H9 (cell line): ENCODE measurements at regions not wholly inside any gene's neighbourhood (a gene's known extent, or its start where the extent isn't known, plus 50 kb on each side); places are given as distances from the start of the nearest gene placed in this dataset.

Source experiments
- DNase-seq: peaks from one replicate; pipeline ENCODE4 v3.0.0-alpha.2; 2017
- H2AFZ ChIP-seq: one replicate; pipeline ENCODE4 v1.6.1; 2013; ENCODE audit warnings: mild to moderate bottlenecking, low read length, control low read depth, moderate library complexity
- H2AK5ac ChIP-seq: 2 replicates; pipeline ENCODE4 v1.6.1; 2013; ENCODE audit warnings: low read length, control low read depth, mixed read lengths; ENCODE audit not compliant: insufficient read length
- H2BK120ac ChIP-seq: one replicate; pipeline ENCODE4 v1.6.1; 2013; ENCODE audit warnings: low read depth, mild to moderate bottlenecking, low read length, control low read depth, inconsistent platforms; ENCODE audit not compliant: poor library complexity, severe bottlenecking
- H2BK12ac ChIP-seq: 2 replicates; pipeline ENCODE4 v1.6.1; 2013; ENCODE audit warnings: low read length, control low read depth, mixed read lengths, low read depth; ENCODE audit not compliant: insufficient read length
- H2BK15ac ChIP-seq: 2 replicates; pipeline ENCODE4 v1.6.1; 2013; ENCODE audit warnings: low read depth, low read length, control low read depth
- H2BK20ac ChIP-seq: one replicate; pipeline ENCODE4 v1.6.1; 2013; ENCODE audit warnings: low read depth, mild to moderate bottlenecking, low read length, control low read depth, inconsistent platforms; ENCODE audit not compliant: poor library complexity, severe bottlenecking
- H2BK5ac ChIP-seq: 2 replicates; pipeline ENCODE4 v1.6.1; 2013; ENCODE audit warnings: low read length, control low read depth, mixed read lengths; ENCODE audit not compliant: insufficient read length
- H3K14ac ChIP-seq: 2 replicates; pipeline ENCODE4 v1.6.1; 2013; ENCODE audit warnings: low read length, control low read depth; ENCODE audit not compliant: insufficient read depth
- H3K18ac ChIP-seq: 2 replicates; pipeline ENCODE4 v1.6.1; 2013; ENCODE audit warnings: low read depth, mild to moderate bottlenecking, mixed read lengths, low read length, control low read depth; ENCODE audit not compliant: insufficient read length
- H3K23ac ChIP-seq: 2 replicates; pipeline ENCODE4 v1.6.1; 2013; ENCODE audit warnings: low read length, control low read depth, mixed read lengths, low read depth; ENCODE audit not compliant: insufficient read length
- H3K23me2 ChIP-seq: 2 replicates; pipeline ENCODE4 v1.6.1; 2013; ENCODE audit warnings: low read depth, mild to moderate bottlenecking, mixed read lengths, low read length, control low read depth; ENCODE audit not compliant: insufficient read length, poor library complexity, severe bottlenecking
- H3K27ac ChIP-seq: 2 replicates; pipeline ENCODE4 v1.5.1; 2013; ENCODE audit warnings: low read length, control low read depth, mixed read lengths, low read depth; ENCODE audit not compliant: insufficient read length
- H3K27me3 ChIP-seq: 2 replicates; pipeline ENCODE4 v1.6.1; 2013; ENCODE audit warnings: low read length, control low read depth, inconsistent platforms; ENCODE audit not compliant: insufficient read depth
- H3K4ac ChIP-seq: 2 replicates; pipeline ENCODE4 v1.6.1; 2013; ENCODE audit warnings: low read depth, mild to moderate bottlenecking, control low read depth, inconsistent platforms, low read length, moderate library complexity
- H3K4me1 ChIP-seq: 2 replicates; pipeline ENCODE4 v1.6.1; 2013; ENCODE audit warnings: low read length, control low read depth, inconsistent platforms; ENCODE audit not compliant: insufficient read depth
- H3K4me2 ChIP-seq: 2 replicates; pipeline ENCODE4 v1.6.1; 2013; ENCODE audit warnings: low read length, control low read depth, mixed read lengths; ENCODE audit not compliant: insufficient read length, insufficient read depth
- H3K56ac ChIP-seq: 2 replicates; pipeline ENCODE4 v1.6.1; 2013; ENCODE audit warnings: low read depth, mild to moderate bottlenecking, mixed read lengths, low read length, control low read depth; ENCODE audit not compliant: insufficient read length
- H3K79me1 ChIP-seq: 2 replicates; pipeline ENCODE4 v1.6.1; 2013; ENCODE audit warnings: low read depth, mild to moderate bottlenecking, moderate library complexity, low read length, control low read depth, inconsistent platforms; ENCODE audit not compliant: insufficient read depth, poor library complexity, severe bottlenecking
- H3K79me2 ChIP-seq: 2 replicates; pipeline ENCODE4 v1.6.1; 2013; ENCODE audit warnings: low read length, control low read depth, inconsistent platforms; ENCODE audit not compliant: insufficient read depth
- H3K9ac ChIP-seq: 2 replicates; pipeline ENCODE4 v1.6.1; 2013; ENCODE audit warnings: low read length, control low read depth, mixed read lengths; ENCODE audit not compliant: insufficient read length; ENCODE audit errors: extremely low read depth
- H3K9me3 ChIP-seq: one replicate; pipeline ENCODE4 v1.6.1; 2013; ENCODE audit warnings: low read depth, low read length, inconsistent platforms; ENCODE audit not compliant: control insufficient read depth
- H3T11ph ChIP-seq: one replicate; pipeline ENCODE4 v1.6.1; 2013; ENCODE audit warnings: mild to moderate bottlenecking, low read length, control low read depth, inconsistent platforms
- H4K20me1 ChIP-seq: one replicate; pipeline ENCODE4 v1.6.1; 2013; ENCODE audit not compliant: control insufficient read depth, insufficient read length, insufficient read depth
- H4K5ac ChIP-seq: 2 replicates; pipeline ENCODE4 v1.6.1; 2013; ENCODE audit warnings: low read depth, mild to moderate bottlenecking, mixed read lengths, low read length, control low read depth; ENCODE audit not compliant: insufficient read length
- H4K8ac ChIP-seq: replicated peaks from 2 replicates; pipeline ENCODE4 v1.6.1; 2013; ENCODE audit warnings: low read length, control low read depth, mixed read lengths, low read depth; ENCODE audit not compliant: insufficient read length
- H4K91ac ChIP-seq: 2 replicates; pipeline ENCODE4 v1.6.1; 2013; ENCODE audit warnings: low read depth, mild to moderate bottlenecking, moderate library complexity, mixed read lengths, low read length, control low read depth; ENCODE audit not compliant: insufficient read length
- H3K27ac Mint-ChIP-seq, 3 experiments: 2 replicates in 2 of 3; 3 replicates in 1 of 3; pipeline ENCODE4 v1.8.0; 2020 to 2021; ENCODE audit warnings: mixed read lengths in 3 of 3, mild to moderate bottlenecking in 1 of 3, moderate library complexity in 1 of 3
- H3K27me3 Mint-ChIP-seq: 2 replicates; pipeline ENCODE4 v1.8.0; 2021; ENCODE audit warnings: low read depth, mild to moderate bottlenecking, moderate library complexity, mixed read lengths
- H3K36me3 Mint-ChIP-seq, 3 experiments: 2 replicates in 2 of 3; 3 replicates in 1 of 3; pipeline ENCODE4 v1.8.0; 2020 to 2021; ENCODE audit warnings: low read depth in 3 of 3, mixed read lengths in 3 of 3; ENCODE audit not compliant: insufficient read depth in 1 of 3
- H3K4me1 Mint-ChIP-seq, 2 experiments: 2 replicates each; pipeline ENCODE4 v1.8.0; 2020; ENCODE audit warnings: mixed read lengths in 2 of 2
- H3K4me3 Mint-ChIP-seq, 2 experiments: 2 replicates in 1 of 2; 3 replicates in 1 of 2; pipeline ENCODE4 v1.8.0; 2020 to 2021; ENCODE audit warnings: mild to moderate bottlenecking in 2 of 2, mixed read lengths in 2 of 2, moderate library complexity in 1 of 2
- H3K9me3 Mint-ChIP-seq, 2 experiments: 2 replicates in 1 of 2; 3 replicates in 1 of 2; pipeline ENCODE4 v1.8.0; 2020; ENCODE audit warnings: mild to moderate bottlenecking in 2 of 2, mixed read lengths in 2 of 2, moderate library complexity in 1 of 2
- WGBS: extraction: QIAGEN DNeasy Blood & Tissue Kit; methylation state at CpG from one replicate; pipeline ENCODE4 v1.1.7; 2013; ENCODE audit warnings: missing lambda C conversion rate, low lambda C conversion rate, mixed read lengths; ENCODE audit not compliant: insufficient read length; ENCODE audit errors: extremely low coverage; 5-methylcytosine and 5-hydroxymethylcytosine counted together
- TF ChIP-seq, protein P1 (sequence below): fragments of 200-600 bp; sonication (generic); conservative IDR thresholded peaks from 3 replicates; pipeline ENCODE4 v1.8.0; 2021; ENCODE audit warnings: antibody characterized with exemption, mild to moderate bottlenecking

DNA sequence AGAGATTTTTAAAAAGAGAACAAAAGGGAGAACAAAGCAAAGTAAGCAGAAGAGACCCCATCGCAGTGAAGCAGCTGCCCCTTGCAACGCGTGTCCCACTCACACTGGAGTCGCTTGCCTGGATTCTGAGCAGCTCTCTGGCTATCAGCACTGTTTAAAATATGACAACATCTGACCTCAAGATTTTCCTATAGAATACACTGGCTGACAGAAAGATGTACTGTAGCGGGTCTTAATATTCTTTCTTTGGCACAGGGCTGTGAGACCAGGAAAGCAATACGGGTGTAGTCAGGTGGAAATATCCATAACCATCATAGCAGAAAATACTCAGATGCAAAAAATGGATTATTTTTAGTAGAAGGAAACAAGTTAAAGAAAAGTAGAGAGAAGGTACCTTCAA, 125.7 kb upstream of the TNS3 start:
- Mint-ChIP-seq H3K4me3 (no peak overlapping the region), H3K9me3 (no peaks in the 10 kb centered on the region; a peak in 1 of 5 replicates), H3K4me1 (0 out of 4 replicates have a peak, but pooled peaks cover 2% of the 10 kb centered on the region in 2 experiments), H3K36me3 (no peaks in the 10 kb centered on the region), H3K27ac (peak overlapping the region in 1 of 3 experiments; percentile 65; a peak in 1 of 7 replicates), H3K27me3 (peaks cover 7% of the 10 kb centered on the region)
- H4K5ac ChIP-seq, result no peak overlapping the region
- no peak overlapping the region for H3K18ac ChIP-seq
- no peak overlapping the region for H3K4ac ChIP-seq
- H3K9ac ChIP-seq, result no peak overlapping the region
- H3K79me2 ChIP-seq, result no peaks in the 10 kb centered on the region
- H2BK12ac ChIP-seq, result no peak overlapping the region
- H3K4me1 ChIP-seq, result no peaks in the 10 kb centered on the region
- H3K79me1 ChIP-seq, result no peaks in the 10 kb centered on the region
- no peaks in the 10 kb centered on the region for H3K27me3 ChIP-seq
- H3K56ac ChIP-seq, result no peak overlapping the region
- H4K91ac ChIP-seq, result no peak overlapping the region
- H2BK15ac ChIP-seq, result no peak overlapping the region
- H3K27ac ChIP-seq, result no peak overlapping the region
- H3K9me3 ChIP-seq, result no peaks in the 10 kb centered on the region
- no peak overlapping the region for H2AFZ ChIP-seq
- no peak overlapping the region for H3T11ph ChIP-seq
- no peak overlapping the region for H2AK5ac ChIP-seq
- TF ChIP-seq, protein P1, sequence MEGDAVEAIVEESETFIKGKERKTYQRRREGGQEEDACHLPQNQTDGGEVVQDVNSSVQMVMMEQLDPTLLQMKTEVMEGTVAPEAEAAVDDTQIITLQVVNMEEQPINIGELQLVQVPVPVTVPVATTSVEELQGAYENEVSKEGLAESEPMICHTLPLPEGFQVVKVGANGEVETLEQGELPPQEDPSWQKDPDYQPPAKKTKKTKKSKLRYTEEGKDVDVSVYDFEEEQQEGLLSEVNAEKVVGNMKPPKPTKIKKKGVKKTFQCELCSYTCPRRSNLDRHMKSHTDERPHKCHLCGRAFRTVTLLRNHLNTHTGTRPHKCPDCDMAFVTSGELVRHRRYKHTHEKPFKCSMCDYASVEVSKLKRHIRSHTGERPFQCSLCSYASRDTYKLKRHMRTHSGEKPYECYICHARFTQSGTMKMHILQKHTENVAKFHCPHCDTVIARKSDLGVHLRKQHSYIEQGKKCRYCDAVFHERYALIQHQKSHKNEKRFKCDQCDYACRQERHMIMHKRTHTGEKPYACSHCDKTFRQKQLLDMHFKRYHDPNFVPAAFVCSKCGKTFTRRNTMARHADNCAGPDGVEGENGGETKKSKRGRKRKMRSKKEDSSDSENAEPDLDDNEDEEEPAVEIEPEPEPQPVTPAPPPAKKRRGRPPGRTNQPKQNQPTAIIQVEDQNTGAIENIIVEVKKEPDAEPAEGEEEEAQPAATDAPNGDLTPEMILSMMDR, result no peak
- DNase-seq, result no peak
- no peak overlapping the region for H3K4me2 ChIP-seq
- H4K20me1 ChIP-seq, result no peaks in the 10 kb centered on the region
- no peak overlapping the region for H3K14ac ChIP-seq
- no peak overlapping the region for H3K23ac ChIP-seq
- WGBS, result no CpG with 5 or more reads among the region's 6 CpGs
- H2BK120ac ChIP-seq, result no peak overlapping the region
- H2BK5ac ChIP-seq, result no peak overlapping the region
- H4K8ac ChIP-seq, result no peak overlapping the region
- no peak overlapping the region for H2BK20ac ChIP-seq
- H3K23me2 ChIP-seq, result no peaks in the 10 kb centered on the region
